Body of pancreas (tissue), 4 donors: ENCODE measurements at regions not wholly inside any gene's neighbourhood (a gene's known extent, or its start where the extent isn't known, plus 50 kb on each side); places are given as distances from the start of the nearest gene placed in this dataset.

ENCODE experiments used
- ATAC-seq: fragments of 150-250 bp; one replicate; pipeline ENCODE4 v1.9.1; 2016
- DNase-seq, 4 donors: peaks; one replicate each; pipeline ENCODE4 v3.0.0-alpha.2; 2019
- H3K27ac ChIP-seq, 4 donors: fragments of 200-600 bp; sonication (generic); 1 replicate in 3 of 4; 2 replicates in 1 of 4; pipeline versions ENCODE4 v1.5.1 to v1.6.1; 2016 to 2019; ENCODE audit warnings: mild to moderate bottlenecking in 1 of 4, mixed read lengths in 1 of 4, moderate library complexity in 1 of 4
- H3K27me3 ChIP-seq, 2 donors: fragments of 200-600 bp; sonication (generic); one replicate each; pipeline ENCODE4 v1.6.0; 2016; ENCODE audit warnings: mild to moderate bottlenecking in 1 of 2
- H3K36me3 ChIP-seq, 2 donors: fragments of 200-600 bp; sonication (generic); replicated peaks in 1 of 2; 2 replicates each; pipeline ENCODE4 v1.5.1; 2016; ENCODE audit warnings: low read depth in 2 of 2; ENCODE audit not compliant: insufficient read depth in 1 of 2
- H3K4me1 ChIP-seq: fragments of 200-600 bp; sonication (generic); one replicate; pipeline ENCODE4 v1.6.0; 2016
- H3K4me3 ChIP-seq, 2 donors: fragments of 200-600 bp; sonication (generic); 1 replicate in 1 of 2; 2 replicates in 1 of 2; pipeline ENCODE4 v1.5.1; 2016 to 2019
- H3K9me3 ChIP-seq, 3 donors: fragments of 200-600 bp; sonication (generic); 1 replicate in 2 of 3; 2 replicates in 1 of 3; pipeline ENCODE4 v1.5.1; 2016
- CTCF ChIP-seq, 7 experiments: fragments of 450-650 bp in 4 of 7; fragments of 200-600 bp in 3 of 7; sonication (generic) in 3 of 7; IDR thresholded peaks; one replicate each; pipeline ENCODE4 v1.5.1; 2016 to 2019; ENCODE audit warnings: antibody characterized with exemption in 7 of 7
- POLR2A ChIP-seq, 3 donors: fragments of 450-650 bp; IDR thresholded peaks; one replicate each; pipeline ENCODE4 v1.6.1; 2016; ENCODE audit warnings: antibody characterized with exemption in 3 of 3, mild to moderate bottlenecking in 2 of 3
- WGBS, 2 donors: methylation state at CpG; one replicate each; pipeline ENCODE4 v1.1.5; 2017; 5-methylcytosine and 5-hydroxymethylcytosine counted together
- intact Hi-C: fragments of 100-400 bp; cut with DNase I; formaldehyde crosslinking; loops from one replicate; pipeline ENCODE4 v1.15.1; 2023

DNA sequence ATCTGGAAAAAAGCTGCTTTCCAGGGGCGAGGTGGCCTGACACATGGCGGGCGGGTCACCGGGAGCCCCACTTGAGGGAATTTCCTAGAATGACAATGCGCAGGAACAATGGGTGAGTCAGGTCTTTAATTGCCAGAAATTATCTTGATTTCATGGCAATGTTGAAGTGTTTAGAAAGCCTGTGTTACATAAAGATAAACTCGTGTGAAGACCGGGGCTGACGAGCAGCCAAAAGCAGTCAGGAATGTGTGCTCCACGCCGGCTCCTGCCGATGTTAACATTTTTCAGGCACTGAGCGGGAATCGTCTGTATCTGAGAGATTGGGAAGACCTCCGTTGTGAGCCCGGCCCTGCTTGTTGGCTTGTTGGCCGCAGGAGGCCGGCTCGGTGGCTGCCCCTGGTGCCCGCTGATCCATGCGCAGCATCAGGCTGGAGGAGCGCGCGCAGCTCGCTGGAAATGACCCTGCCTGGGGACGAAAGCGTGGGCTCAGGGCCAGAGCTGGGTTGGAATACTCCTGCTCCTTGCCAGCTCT is 353.1 kb downstream of the FOXL1 start:
- no peaks in the 10 kb centered on the region for H3K9me3 ChIP-seq
- no peaks in the 10 kb centered on the region for H3K4me1 ChIP-seq
- no peak for TF ChIP-seq CTCF (IDR thresholded peaks at IDR 0.05)
- no peak for TF ChIP-seq POLR2A (IDR thresholded peaks at IDR 0.05)
- no peaks in the 10 kb centered on the region for H3K27me3 ChIP-seq
- peak; percentile 19 for ATAC-seq
- 45 to 51% methylated on average over 14 to 26 of the region's 26 CpGs for WGBS, 2 donors
- peak overlapping the region in 1 of 4 donors; percentile 30 for H3K27ac ChIP-seq
- intact Hi-C loops: no loop called here
- H3K4me3 ChIP-seq: no peak overlapping the region
- DNase-seq: peak in 1 of 4 donors; percentile 16
- no peaks in the 10 kb centered on the region for H3K36me3 ChIP-seq

- ATAC-seq: no peak
- no peak for DNase-seq
- WGBS, 2 donors: 76 to 81% methylated on average over 8 of the region's 8 CpGs
- peak overlapping the region in 1 of 4 donors; percentile 30 for H3K27ac ChIP-seq
- no peaks in the 10 kb centered on the region for H3K4me1 ChIP-seq
- intact Hi-C loops: no loop called here
- H3K9me3 ChIP-seq: no peaks in the 10 kb centered on the region
- no peaks in the 10 kb centered on the region for H3K27me3 ChIP-seq
- no peak for TF ChIP-seq POLR2A (IDR thresholded peaks at IDR 0.05)
- no peak for TF ChIP-seq CTCF (IDR thresholded peaks at IDR 0.05)
- H3K4me3 ChIP-seq: no peak overlapping the region
- no peaks in the 10 kb centered on the region for H3K36me3 ChIP-seq
Observed at GRCh38 chr16:86932130-86932982, 354.0 kb downstream of the FOXL1 start.

- Histone ChIP-seq H3K9me3 (peaks cover 0 to 3% (median 0%) of the 10 kb centered on the region in 3 donors), H3K36me3 (no peaks in the 10 kb centered on the region), H3K4me1 (no peaks in the 10 kb centered on the region), H3K27me3 (no peaks in the 10 kb centered on the region), H3K4me3 (no peak overlapping the region), H3K27ac (no peak overlapping the region)
- WGBS, 2 donors: 37 to 48% methylated on average over 23 to 27 of the region's 27 CpGs
- DNase-seq (no peak), ATAC-seq (no peak)
- TF ChIP-seq POLR2A (IDR thresholded peaks at IDR 0.05): no peak
- TF ChIP-seq CTCF (IDR thresholded peaks at IDR 0.05): no peak
- intact Hi-C loops: no loop called here
Observed at GRCh38 chr16:86934581-86935375, 356.4 kb downstream of the FOXL1 start.

DNA sequence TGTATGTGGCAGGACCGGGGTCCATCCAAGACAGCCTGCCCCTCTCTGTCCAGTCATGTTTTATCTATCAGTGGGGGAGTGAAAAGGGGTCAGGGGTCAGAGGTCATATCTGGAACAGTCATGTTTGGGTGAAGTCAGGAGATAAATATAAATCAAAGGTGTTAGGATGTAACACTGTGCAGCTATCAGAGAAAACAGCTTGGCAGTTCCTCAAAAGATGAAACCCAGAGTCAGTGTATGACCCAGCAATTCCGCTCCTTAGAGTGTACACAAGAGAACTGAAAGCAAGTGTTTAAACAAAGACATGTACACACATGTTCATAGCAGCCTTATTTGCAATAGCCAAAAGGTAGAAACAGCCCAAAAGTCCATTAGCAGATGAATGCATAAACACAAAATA is 361.3 kb downstream of the FOXL1 start:
- no peak overlapping the region for H3K27ac ChIP-seq
- H3K4me3 ChIP-seq: no peak overlapping the region
- DNase-seq (no peak), ATAC-seq (no peak)
- H3K9me3 ChIP-seq: peaks cover 0 to 3% (median 0%) of the 10 kb centered on the region in 3 donors
- H3K27me3 ChIP-seq: no peaks in the 10 kb centered on the region
- intact Hi-C loops: no loop called here
- no peaks in the 10 kb centered on the region for H3K36me3 ChIP-seq
- TF ChIP-seq POLR2A (IDR thresholded peaks at IDR 0.05) (no peak), CTCF (IDR thresholded peaks at IDR 0.05) (no peak)
- no peaks in the 10 kb centered on the region for H3K4me1 ChIP-seq
- 80% methylated on average over 2 of the region's 2 CpGs for WGBS, 2 donors
